ENCODE measurements at regions not wholly inside any gene's neighbourhood (a gene's known extent, or its start where the extent isn't known, plus 50 kb on each side); places are given as distances from the start of the nearest gene placed in this dataset.

GRCh38 chr3:159654183-159655134 is 334.2 kb upstream of the IL12A start:
- TF ChIP-seq CTCF (IDR thresholded peaks at IDR 0.05 in 8 of 11, conservative IDR thresholded peaks at IDR 0.05 in 3 of 11) (no peak), POLR2A (IDR thresholded peaks at IDR 0.05) (no peak)

All from spleen (tissue), 7 donors.